Glutamatergic neuron (in vitro differentiated cells): ENCODE measurements at regions not wholly inside any gene's neighbourhood (a gene's known extent, or its start where the extent isn't known, plus 50 kb on each side); places are given as distances from the start of the nearest gene placed in this dataset.
"Not testable (repeated sequence)": the region's sequence is repeated elsewhere in the genome, so short reads cannot be mapped to it uniquely, and the experiment has no call there.

ENCODE experiments used
- DNase-seq: peaks from one replicate; pipeline ENCODE4 v3.0.0; 2022
- H3K27ac Mint-ChIP-seq: one replicate; pipeline ENCODE4 v1.8.0; 2020; ENCODE audit warnings: mild to moderate bottlenecking, mixed read lengths, inconsistent platforms; ENCODE audit not compliant: unreplicated experiment
- H3K27me3 Mint-ChIP-seq: one replicate; pipeline ENCODE4 v1.8.0; 2020; ENCODE audit warnings: mild to moderate bottlenecking, moderate library complexity, mixed read lengths, inconsistent platforms; ENCODE audit not compliant: unreplicated experiment
- H3K36me3 Mint-ChIP-seq: one replicate; pipeline ENCODE4 v1.8.0; 2020; ENCODE audit warnings: mild to moderate bottlenecking, mixed read lengths, inconsistent platforms; ENCODE audit not compliant: unreplicated experiment
- H3K4me1 Mint-ChIP-seq: one replicate; pipeline ENCODE4 v1.8.0; 2020; ENCODE audit warnings: mild to moderate bottlenecking, low read depth, mixed read lengths, inconsistent platforms; ENCODE audit not compliant: unreplicated experiment
- H3K4me3 Mint-ChIP-seq: one replicate; pipeline ENCODE4 v1.8.0; 2020; ENCODE audit warnings: mild to moderate bottlenecking, mixed read lengths, inconsistent platforms; ENCODE audit not compliant: unreplicated experiment
- H3K9me3 Mint-ChIP-seq: one replicate; pipeline ENCODE4 v1.8.0; 2020; ENCODE audit warnings: mild to moderate bottlenecking, moderate library complexity, mixed read lengths, inconsistent platforms; ENCODE audit not compliant: unreplicated experiment

DNA sequence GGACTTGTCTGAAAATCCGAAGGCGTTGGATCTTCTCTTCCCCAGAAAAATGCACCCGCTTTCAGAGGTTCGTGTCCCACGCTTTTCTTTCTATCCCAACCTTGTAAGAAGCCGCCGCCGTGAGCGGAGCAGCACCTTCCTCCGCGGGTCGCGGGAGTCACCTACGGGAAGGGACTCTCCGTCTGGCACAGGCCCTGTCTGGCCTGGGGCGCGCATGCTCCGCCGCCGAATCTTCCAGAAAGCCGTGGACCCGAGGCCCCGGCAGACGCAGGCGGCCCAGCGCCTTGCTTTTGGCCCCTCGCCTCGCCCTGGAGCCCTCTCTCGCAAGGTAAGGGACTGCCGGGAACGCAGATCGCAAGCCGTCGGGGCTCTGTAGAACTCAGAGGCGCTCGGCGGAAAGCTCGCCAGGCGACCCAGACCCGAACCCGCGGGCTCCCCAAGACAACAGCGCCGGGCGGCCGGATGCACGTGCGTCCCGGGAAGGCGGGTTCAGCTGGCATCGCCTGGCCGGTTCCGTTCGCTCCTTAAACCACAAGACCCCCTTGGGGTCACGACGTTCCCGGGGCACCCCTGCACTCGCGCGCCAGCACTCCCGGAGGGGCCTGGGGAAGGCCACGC, 4055.2 kb upstream of the TPTE start:
- not testable (repeated sequence) for DNase-seq, H3K27me3 Mint-ChIP-seq, H3K4me3 Mint-ChIP-seq, H3K36me3 Mint-ChIP-seq, H3K4me1 Mint-ChIP-seq, H3K27ac Mint-ChIP-seq, H3K9me3 Mint-ChIP-seq

- not testable (repeated sequence) for H3K36me3 Mint-ChIP-seq, H3K27me3 Mint-ChIP-seq, H3K9me3 Mint-ChIP-seq, H3K4me1 Mint-ChIP-seq, H3K4me3 Mint-ChIP-seq, DNase-seq, H3K27ac Mint-ChIP-seq
These were observed 4054.7 kb upstream of the TPTE start for GRCh38 chr21:6466707-6467106.

DNA sequence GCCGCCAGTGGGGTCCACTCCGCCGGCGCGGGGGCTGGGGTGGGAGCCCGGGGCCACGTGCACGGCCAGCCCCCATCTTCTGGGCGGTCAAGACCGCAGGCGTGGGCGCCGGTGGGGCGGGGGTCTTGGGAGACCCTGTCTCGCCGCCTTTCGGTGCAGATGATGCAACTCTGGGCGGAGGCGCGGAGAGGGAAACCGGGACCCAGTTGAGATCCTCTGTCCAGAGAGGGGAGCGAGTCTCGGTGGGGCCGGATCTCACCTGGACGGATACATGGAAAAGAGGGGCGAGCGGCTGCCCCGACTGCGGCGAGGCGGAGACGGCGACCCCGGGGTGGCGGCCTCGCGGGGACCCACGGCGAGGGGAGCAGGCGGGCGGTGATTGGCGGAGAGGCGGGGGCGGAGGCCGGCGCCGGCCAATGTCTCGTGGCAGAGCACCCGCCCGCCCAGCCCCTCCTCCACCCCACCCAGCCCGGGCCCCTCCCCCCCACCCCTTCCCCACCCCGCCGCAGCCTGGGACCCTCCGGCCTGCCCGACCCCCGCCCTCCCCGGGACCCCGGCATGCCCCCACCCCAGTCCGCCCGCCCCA, 4054.1 kb upstream of the TPTE start:
- not testable (repeated sequence) for H3K36me3 Mint-ChIP-seq, H3K27me3 Mint-ChIP-seq, H3K4me3 Mint-ChIP-seq, H3K9me3 Mint-ChIP-seq, H3K27ac Mint-ChIP-seq, DNase-seq, H3K4me1 Mint-ChIP-seq

- H3K9me3 Mint-ChIP-seq, H3K4me1 Mint-ChIP-seq, H3K36me3 Mint-ChIP-seq, H3K27ac Mint-ChIP-seq, H3K27me3 Mint-ChIP-seq, DNase-seq, H3K4me3 Mint-ChIP-seq: not testable (repeated sequence)
These were observed 4053.5 kb upstream of the TPTE start for GRCh38 chr21:6467907-6468306.

GRCh38 chr21:6468331-6468860, 4053.0 kb upstream of the TPTE start:
- not testable (repeated sequence) for H3K4me1 Mint-ChIP-seq, H3K4me3 Mint-ChIP-seq, DNase-seq, H3K27me3 Mint-ChIP-seq, H3K9me3 Mint-ChIP-seq, H3K27ac Mint-ChIP-seq, H3K36me3 Mint-ChIP-seq

- H3K4me1 Mint-ChIP-seq, H3K27ac Mint-ChIP-seq, H3K4me3 Mint-ChIP-seq, H3K36me3 Mint-ChIP-seq, DNase-seq, H3K27me3 Mint-ChIP-seq, H3K9me3 Mint-ChIP-seq: not testable (repeated sequence)
These were observed 4047.0 kb upstream of the TPTE start for GRCh38 chr21:6474250-6474968.

DNA sequence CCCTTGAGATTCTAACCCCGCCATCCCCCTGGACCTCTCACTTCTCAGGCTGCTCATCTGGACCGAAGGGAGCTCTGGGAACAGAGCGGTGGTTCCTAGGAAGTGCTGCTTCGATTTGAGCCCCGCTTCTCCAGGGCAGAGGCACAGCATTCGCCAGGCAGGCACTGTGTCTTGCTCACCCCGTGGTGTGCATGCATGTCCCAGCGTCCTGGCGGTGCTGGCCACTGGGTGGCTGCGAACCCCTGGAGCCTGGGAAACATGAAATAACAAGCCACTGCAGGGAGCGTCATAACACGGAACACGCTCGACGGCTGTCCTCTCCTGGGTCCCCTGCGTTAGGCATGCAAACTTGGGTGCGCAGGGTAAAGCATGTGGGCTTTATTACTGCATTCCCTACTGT, 4040.3 kb upstream of the TPTE start:
- not testable (repeated sequence) for H3K9me3 Mint-ChIP-seq, H3K27ac Mint-ChIP-seq, H3K4me1 Mint-ChIP-seq, H3K4me3 Mint-ChIP-seq, DNase-seq, H3K36me3 Mint-ChIP-seq, H3K27me3 Mint-ChIP-seq

GRCh38 chr21:6482616-6483015, 4038.8 kb upstream of the TPTE start:
- H3K36me3 Mint-ChIP-seq, H3K27me3 Mint-ChIP-seq, H3K9me3 Mint-ChIP-seq, H3K27ac Mint-ChIP-seq, H3K4me3 Mint-ChIP-seq, DNase-seq, H3K4me1 Mint-ChIP-seq: not testable (repeated sequence)

DNA sequence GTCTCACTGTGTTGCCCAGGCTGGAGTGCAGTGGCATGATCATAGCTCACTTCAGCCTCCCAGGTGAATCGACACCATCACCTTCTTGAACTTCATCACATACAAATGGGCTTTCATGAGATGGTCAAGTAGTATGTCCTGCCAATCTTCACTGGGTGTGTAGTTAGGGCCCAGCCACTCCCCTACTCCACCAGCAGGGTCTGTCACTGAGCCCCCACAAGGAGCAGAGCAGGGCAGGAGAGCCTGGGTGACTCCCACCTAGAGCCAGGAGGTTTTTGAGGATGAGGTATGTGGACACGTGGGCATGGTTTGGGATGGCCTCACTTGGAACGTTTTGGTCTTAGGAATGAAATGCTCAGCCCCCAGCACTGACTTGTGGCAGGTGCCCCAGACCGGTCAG, 4037.7 kb upstream of the TPTE start:
- not testable (repeated sequence) for H3K4me1 Mint-ChIP-seq, H3K4me3 Mint-ChIP-seq, H3K27me3 Mint-ChIP-seq, H3K9me3 Mint-ChIP-seq, H3K36me3 Mint-ChIP-seq, DNase-seq, H3K27ac Mint-ChIP-seq

GRCh38 chr21:6486821-6487220, 4034.6 kb upstream of the TPTE start:
- H3K36me3 Mint-ChIP-seq, DNase-seq, H3K4me1 Mint-ChIP-seq, H3K4me3 Mint-ChIP-seq, H3K27me3 Mint-ChIP-seq, H3K27ac Mint-ChIP-seq, H3K9me3 Mint-ChIP-seq: not testable (repeated sequence)

DNA sequence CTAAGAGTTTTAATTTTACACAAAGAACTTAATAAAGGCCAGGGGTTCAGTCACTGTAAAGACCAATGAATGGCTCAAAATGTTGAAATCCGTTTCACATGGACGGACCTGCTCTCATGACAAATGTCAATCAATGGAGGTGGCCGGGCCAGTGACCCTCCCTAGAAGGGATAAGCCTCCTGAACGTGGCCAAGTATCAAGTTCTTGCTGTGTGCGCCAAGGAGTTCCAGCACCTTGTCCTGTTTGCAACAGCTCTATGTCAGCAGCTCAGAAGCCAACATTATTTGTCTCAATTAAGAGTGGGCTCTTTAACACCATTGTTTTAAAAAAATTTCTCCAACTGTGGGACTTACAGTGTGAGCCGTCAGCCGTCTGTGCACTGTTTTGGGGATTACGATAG, 4028.7 kb upstream of the TPTE start:
- not testable (repeated sequence) for H3K4me3 Mint-ChIP-seq, H3K4me1 Mint-ChIP-seq, H3K27me3 Mint-ChIP-seq, DNase-seq, H3K9me3 Mint-ChIP-seq, H3K27ac Mint-ChIP-seq, H3K36me3 Mint-ChIP-seq

DNA sequence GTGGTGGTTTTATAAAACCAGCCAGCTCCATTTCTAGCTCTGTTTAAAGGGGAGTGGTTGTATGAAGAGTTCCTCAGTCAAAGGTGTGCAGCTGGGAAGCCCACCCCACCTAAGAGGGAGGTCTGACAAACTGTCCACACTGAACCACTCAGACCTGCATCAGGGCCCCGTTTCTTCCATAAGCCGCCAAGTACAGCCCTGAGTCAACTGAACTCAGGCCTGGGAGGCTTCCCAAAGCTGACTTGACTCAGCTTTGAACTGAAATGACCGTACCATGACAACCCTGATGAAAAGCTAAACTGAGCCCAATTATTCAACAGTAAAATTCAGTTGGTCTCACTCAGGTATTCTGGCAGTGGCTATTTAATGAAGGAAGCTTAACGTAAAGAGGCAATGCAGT, 4027.4 kb upstream of the TPTE start:
- H3K27ac Mint-ChIP-seq, H3K4me3 Mint-ChIP-seq, H3K9me3 Mint-ChIP-seq, H3K4me1 Mint-ChIP-seq, DNase-seq, H3K36me3 Mint-ChIP-seq, H3K27me3 Mint-ChIP-seq: not testable (repeated sequence)
